ENCODE measurements at regions not wholly inside any gene's neighbourhood (a gene's known extent, or its start where the extent isn't known, plus 50 kb on each side); places are given as distances from the start of the nearest gene placed in this dataset.
"Not testable (repeated sequence)": the region's sequence is repeated elsewhere in the genome, so short reads cannot be mapped to it uniquely, and the experiment has no call there.

DNA sequence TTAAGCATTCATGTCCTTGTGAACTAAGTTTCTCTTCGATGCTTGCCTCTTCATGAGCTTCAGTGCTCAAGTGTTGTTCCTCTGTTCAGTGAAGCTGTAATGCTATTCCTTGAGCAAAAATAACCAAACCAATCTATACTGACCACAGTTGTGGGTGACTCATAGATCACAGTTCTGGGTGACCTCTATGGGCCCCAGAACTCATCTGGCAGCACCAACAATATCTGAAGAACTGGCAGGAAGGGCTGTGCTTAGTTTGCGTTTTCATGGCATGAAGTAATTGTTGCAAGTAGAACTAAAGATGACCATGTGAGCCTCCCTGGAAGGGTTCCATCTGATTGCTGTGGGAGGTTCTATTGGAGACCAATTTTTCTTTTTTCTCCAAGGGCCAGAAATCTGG, 106.2 kb downstream of the CCNG2 start:
- Mint-ChIP-seq H3K36me3 (ENCODE audit: low read depth) (peaks cover 3% of the 10 kb centered on the region), H3K27me3 (ENCODE audit: low read depth) (peaks cover 4% of the 10 kb centered on the region), H3K4me3 (no peak overlapping the region), H3K4me1 (no peaks in the 10 kb centered on the region), H3K9me3 (peaks cover 14% of the 10 kb centered on the region), H3K27ac (ENCODE audit: unreplicated experiment) (no peak overlapping the region)
- DNase-seq (ENCODE audit: low read depth, low spot score) = no peak
- TF ChIP-seq, protein P1, sequence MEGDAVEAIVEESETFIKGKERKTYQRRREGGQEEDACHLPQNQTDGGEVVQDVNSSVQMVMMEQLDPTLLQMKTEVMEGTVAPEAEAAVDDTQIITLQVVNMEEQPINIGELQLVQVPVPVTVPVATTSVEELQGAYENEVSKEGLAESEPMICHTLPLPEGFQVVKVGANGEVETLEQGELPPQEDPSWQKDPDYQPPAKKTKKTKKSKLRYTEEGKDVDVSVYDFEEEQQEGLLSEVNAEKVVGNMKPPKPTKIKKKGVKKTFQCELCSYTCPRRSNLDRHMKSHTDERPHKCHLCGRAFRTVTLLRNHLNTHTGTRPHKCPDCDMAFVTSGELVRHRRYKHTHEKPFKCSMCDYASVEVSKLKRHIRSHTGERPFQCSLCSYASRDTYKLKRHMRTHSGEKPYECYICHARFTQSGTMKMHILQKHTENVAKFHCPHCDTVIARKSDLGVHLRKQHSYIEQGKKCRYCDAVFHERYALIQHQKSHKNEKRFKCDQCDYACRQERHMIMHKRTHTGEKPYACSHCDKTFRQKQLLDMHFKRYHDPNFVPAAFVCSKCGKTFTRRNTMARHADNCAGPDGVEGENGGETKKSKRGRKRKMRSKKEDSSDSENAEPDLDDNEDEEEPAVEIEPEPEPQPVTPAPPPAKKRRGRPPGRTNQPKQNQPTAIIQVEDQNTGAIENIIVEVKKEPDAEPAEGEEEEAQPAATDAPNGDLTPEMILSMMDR (conservative IDR thresholded peaks at IDR 0.05) = no peak

DNA sequence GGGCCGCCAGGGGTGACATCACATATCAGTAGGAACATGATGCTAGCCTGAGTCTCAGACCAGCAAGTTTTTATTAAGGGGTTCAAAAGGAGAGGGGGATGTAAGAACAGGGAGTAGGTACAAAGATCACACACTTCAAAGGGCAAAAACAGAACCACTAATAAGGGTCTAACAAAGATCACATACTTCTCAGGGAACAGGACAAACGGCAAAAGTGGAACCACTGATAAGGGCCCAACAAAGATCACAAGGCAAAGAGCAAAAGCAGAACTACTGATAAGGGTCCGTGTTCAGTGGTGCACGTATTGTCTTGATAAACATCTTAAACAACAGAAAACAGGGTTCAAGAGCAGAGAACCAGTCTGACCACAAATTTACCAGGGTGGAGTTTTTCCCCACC, 107.0 kb downstream of the CCNG2 start:
- not testable (repeated sequence) for H3K27ac Mint-ChIP-seq (ENCODE audit: unreplicated experiment); H3K4me1 Mint-ChIP-seq; H3K27me3 Mint-ChIP-seq (ENCODE audit: low read depth); H3K4me3 Mint-ChIP-seq; DNase-seq (ENCODE audit: low read depth, low spot score); H3K36me3 Mint-ChIP-seq (ENCODE audit: low read depth)
- H3K9me3 Mint-ChIP-seq = peaks cover 14% of the 10 kb centered on the region

DNA sequence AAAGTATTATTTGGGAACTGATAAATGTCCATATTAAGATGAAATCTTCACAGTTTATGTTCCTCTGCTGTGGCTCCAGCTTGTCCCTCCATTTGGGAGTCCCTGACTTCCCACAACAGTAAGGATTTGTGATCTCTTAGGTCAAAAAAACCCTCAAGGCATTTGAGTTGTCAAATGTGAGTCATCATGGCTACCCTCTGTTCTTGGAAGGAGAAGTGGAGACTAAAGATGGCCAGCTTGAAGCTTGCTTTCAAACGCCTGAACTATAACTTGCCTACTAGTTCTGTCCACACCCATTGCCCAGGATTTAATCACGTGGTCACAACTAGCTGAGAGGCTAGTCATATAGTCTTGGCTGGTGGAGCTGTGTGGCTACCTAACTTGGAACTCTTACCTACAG, 107.8 kb downstream of the CCNG2 start:
- Mint-ChIP-seq H3K36me3 (ENCODE audit: low read depth) (peaks cover 3% of the 10 kb centered on the region), H3K27me3 (ENCODE audit: low read depth) (peaks cover 14% of the 10 kb centered on the region), H3K9me3 (peaks cover 14% of the 10 kb centered on the region), H3K4me3 (no peak overlapping the region), H3K27ac (ENCODE audit: unreplicated experiment) (no peak overlapping the region), H3K4me1 (no peaks in the 10 kb centered on the region)
- TF ChIP-seq, protein P1 (conservative IDR thresholded peaks at IDR 0.05) = no peak
- no peak for DNase-seq (ENCODE audit: low read depth, low spot score)

DNA sequence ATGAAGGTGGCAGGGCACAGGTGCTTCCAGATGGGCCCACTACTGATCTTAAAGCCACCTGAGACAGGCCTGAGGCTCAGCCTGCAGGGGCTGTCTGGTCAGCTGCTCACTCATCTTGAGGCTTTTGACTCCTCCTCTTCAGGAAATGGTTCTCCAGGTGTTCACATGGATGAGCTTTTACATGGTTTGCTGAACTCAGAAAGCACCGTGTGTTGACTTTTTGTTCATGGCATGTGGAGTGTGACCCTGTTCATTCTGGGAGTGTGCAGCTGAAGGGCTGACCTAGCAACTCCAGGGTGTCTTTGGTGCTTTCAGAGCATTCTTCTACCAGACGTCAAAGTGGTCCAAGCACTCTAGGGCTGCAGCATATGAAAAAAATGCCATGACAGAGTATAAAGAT, 111.1 kb downstream of the CCNG2 start:
- Mint-ChIP-seq H3K9me3 (peaks cover 7% of the 10 kb centered on the region), H3K36me3 (ENCODE audit: low read depth) (no peaks in the 10 kb centered on the region), H3K27ac (ENCODE audit: unreplicated experiment) (no peak overlapping the region), H3K27me3 (ENCODE audit: low read depth) (peaks cover 23% of the 10 kb centered on the region), H3K4me3 (no peak overlapping the region), H3K4me1 (no peaks in the 10 kb centered on the region)
- TF ChIP-seq, protein P1 (conservative IDR thresholded peaks at IDR 0.05) = no peak
- no peak for DNase-seq (ENCODE audit: low read depth, low spot score)

DNA sequence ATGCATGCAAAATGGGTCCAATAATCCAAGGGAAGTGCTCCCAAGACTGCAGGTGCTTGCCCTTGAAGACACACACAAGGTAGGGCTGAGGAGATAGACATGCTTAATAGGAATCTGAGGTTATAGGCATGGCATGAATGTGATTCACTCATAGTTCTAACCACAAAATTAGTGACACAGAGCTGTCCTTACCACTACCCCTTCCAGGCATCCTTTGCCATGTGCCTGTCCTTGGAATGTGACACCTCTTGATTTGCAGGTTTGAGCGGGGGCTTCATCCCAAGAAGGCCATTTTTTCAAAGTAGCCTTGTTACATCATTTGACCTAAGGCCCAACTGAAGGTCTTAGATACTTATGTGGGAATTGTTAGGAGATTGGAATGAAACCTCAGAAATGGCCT, 112.5 kb downstream of the CCNG2 start:
- no peak overlapping the region for H3K27ac Mint-ChIP-seq (ENCODE audit: unreplicated experiment)
- TF ChIP-seq, protein P1 (conservative IDR thresholded peaks at IDR 0.05) = no peak
- no peak for DNase-seq (ENCODE audit: low read depth, low spot score)
- H3K27me3 Mint-ChIP-seq (ENCODE audit: low read depth) = peaks cover 26% of the 10 kb centered on the region
- H3K36me3 Mint-ChIP-seq (ENCODE audit: low read depth) = no peaks in the 10 kb centered on the region
- H3K4me1 Mint-ChIP-seq = no peaks in the 10 kb centered on the region
- H3K9me3 Mint-ChIP-seq = peaks cover 3% of the 10 kb centered on the region
- no peak overlapping the region for H3K4me3 Mint-ChIP-seq

DNA sequence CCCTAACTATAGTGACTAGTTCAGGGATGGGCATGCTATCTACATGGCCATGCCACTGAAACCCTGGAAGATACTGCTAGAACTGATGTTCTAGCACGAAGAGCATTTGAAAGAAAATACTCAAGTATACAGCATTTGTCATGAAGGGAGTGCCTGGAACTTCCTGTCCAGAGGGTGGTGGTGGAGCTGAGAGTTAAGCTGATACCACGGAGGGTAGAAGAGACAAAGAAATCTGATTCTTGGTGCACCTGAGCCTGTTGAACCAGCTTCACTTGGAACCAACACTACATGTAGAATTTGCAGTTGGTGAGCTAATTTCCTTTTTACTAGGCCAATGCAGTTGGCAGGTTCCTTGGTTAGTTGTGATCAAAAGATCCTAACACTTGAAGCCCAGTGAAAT, 116.4 kb downstream of the CCNG2 start:
- no peak overlapping the region for H3K4me3 Mint-ChIP-seq
- DNase-seq (ENCODE audit: low read depth, low spot score) = no peak
- TF ChIP-seq, protein P1 (conservative IDR thresholded peaks at IDR 0.05) = no peak
- H3K36me3 Mint-ChIP-seq (ENCODE audit: low read depth) = no peaks in the 10 kb centered on the region
- no peak overlapping the region for H3K27ac Mint-ChIP-seq (ENCODE audit: unreplicated experiment)
- H3K27me3 Mint-ChIP-seq (ENCODE audit: low read depth) = peaks cover 31% of the 10 kb centered on the region
- no peaks in the 10 kb centered on the region for H3K4me1 Mint-ChIP-seq
- H3K9me3 Mint-ChIP-seq = peaks cover 3% of the 10 kb centered on the region

DNA sequence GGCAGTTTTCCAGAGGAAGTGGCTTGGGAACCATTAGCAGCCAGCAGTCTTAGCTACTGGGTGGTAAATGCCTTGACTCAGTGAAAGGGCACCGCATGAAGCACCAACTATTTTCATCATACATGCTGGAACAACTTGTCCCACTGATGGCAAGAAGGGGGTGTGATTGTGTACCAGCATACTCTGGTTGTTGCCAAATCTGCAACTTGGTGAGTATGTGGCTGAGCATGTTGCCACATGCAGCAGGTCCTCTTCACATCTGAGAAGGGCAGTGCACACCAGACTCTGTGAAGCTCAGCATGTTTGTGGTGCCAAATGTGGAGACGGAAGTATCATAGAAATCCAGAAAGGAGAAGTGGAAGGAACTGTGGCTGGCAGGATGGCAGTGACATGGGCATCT, 122.1 kb downstream of the CCNG2 start:
- H3K27ac Mint-ChIP-seq (ENCODE audit: unreplicated experiment); H3K36me3 Mint-ChIP-seq (ENCODE audit: low read depth); H3K4me3 Mint-ChIP-seq; H3K9me3 Mint-ChIP-seq; DNase-seq (ENCODE audit: low read depth, low spot score); H3K4me1 Mint-ChIP-seq: not testable (repeated sequence)
- peaks cover 50% of the 10 kb centered on the region for H3K27me3 Mint-ChIP-seq (ENCODE audit: low read depth)
